Thyroid gland (tissue), 4 donors: ENCODE measurements at regions not wholly inside any gene's neighbourhood (a gene's known extent, or its start where the extent isn't known, plus 50 kb on each side); places are given as distances from the start of the nearest gene placed in this dataset.

Experiments used
- DNase-seq, 2 donors: peaks; one replicate each; pipeline ENCODE4 v3.0.0-alpha.2; 2019
- H3K27ac ChIP-seq, 3 donors: fragments of 200-600 bp; sonication (generic); 1 replicate in 2 of 3; 2 replicates in 1 of 3; pipeline ENCODE4 v1.5.1; 2016 to 2019; ENCODE audit warnings: mild to moderate bottlenecking in 1 of 3, moderate library complexity in 1 of 3
- H3K27me3 ChIP-seq: fragments of 200-600 bp; sonication (generic); one replicate; pipeline ENCODE4 v1.5.1; 2019
- H3K36me3 ChIP-seq, 2 donors: fragments of 200-600 bp; sonication (generic); one replicate each; pipeline ENCODE4 v1.5.1; 2016 to 2019
- H3K4me1 ChIP-seq, 2 donors: fragments of 200-600 bp; sonication (generic); one replicate each; pipeline ENCODE4 v1.5.1; 2017 to 2019
- H3K4me3 ChIP-seq, 3 donors: fragments of 200-600 bp; sonication (generic); replicated peaks in 1 of 3; 1 replicate in 2 of 3; 2 replicates in 1 of 3; pipeline ENCODE4 v1.5.1; 2016; ENCODE audit warnings: mild to moderate bottlenecking in 1 of 3
- H3K9me3 ChIP-seq: fragments of 200-600 bp; sonication (generic); one replicate; pipeline ENCODE4 v1.5.1; 2017
- POLR2A ChIP-seq, 2 donors: fragments of 450-650 bp; IDR thresholded peaks; one replicate each; pipeline ENCODE4 v1.6.1; 2017; ENCODE audit warnings: antibody characterized with exemption in 2 of 2, mild to moderate bottlenecking in 2 of 2, moderate library complexity in 1 of 2
- WGBS, 2 donors: methylation state at CpG; one replicate each; pipeline ENCODE4 v1.1.5; 2017; 5-methylcytosine and 5-hydroxymethylcytosine counted together
- intact Hi-C: fragments of 100-400 bp; cut with DNase I; formaldehyde crosslinking; loops from one replicate; pipeline ENCODE4 v1.15.1; 2023
- TF ChIP-seq, protein P1 (sequence below), 6 experiments: fragments of 200-600 bp in 3 of 6; fragments of 450-650 bp in 3 of 6; sonication (generic) in 3 of 6; IDR thresholded peaks; one replicate each; pipeline ENCODE4 v1.5.1; 2016 to 2019; ENCODE audit warnings: antibody characterized with exemption in 6 of 6, mild to moderate bottlenecking in 2 of 6, inconsistent platforms in 1 of 6, moderate library complexity in 1 of 6

GRCh38 chr11:70019576-70020011, 58.5 kb upstream of the ANO1 start:
- no peaks in the 10 kb centered on the region for H3K9me3 ChIP-seq
- H3K27me3 ChIP-seq: no peaks in the 10 kb centered on the region
- no peak for DNase-seq
- no peaks in the 10 kb centered on the region for H3K36me3 ChIP-seq
- peaks cover 0 to 12% of the 10 kb centered on the region in 2 donors for H3K4me1 ChIP-seq
- H3K27ac ChIP-seq: peak overlapping the region in 2 of 3 donors; percentile 36 to 38
- whole genome bisulfite sequencing, 2 donors: 74 to 77% methylated on average over 7 to 8 of the region's 8 CpGs
- H3K4me3 ChIP-seq: no peak overlapping the region
- TF ChIP-seq POLR2A (IDR thresholded peaks at IDR 0.05): no peak
- TF ChIP-seq, protein P1, sequence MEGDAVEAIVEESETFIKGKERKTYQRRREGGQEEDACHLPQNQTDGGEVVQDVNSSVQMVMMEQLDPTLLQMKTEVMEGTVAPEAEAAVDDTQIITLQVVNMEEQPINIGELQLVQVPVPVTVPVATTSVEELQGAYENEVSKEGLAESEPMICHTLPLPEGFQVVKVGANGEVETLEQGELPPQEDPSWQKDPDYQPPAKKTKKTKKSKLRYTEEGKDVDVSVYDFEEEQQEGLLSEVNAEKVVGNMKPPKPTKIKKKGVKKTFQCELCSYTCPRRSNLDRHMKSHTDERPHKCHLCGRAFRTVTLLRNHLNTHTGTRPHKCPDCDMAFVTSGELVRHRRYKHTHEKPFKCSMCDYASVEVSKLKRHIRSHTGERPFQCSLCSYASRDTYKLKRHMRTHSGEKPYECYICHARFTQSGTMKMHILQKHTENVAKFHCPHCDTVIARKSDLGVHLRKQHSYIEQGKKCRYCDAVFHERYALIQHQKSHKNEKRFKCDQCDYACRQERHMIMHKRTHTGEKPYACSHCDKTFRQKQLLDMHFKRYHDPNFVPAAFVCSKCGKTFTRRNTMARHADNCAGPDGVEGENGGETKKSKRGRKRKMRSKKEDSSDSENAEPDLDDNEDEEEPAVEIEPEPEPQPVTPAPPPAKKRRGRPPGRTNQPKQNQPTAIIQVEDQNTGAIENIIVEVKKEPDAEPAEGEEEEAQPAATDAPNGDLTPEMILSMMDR (IDR thresholded peaks at IDR 0.05): no peak
- intact Hi-C loops: no loop called here

- TF ChIP-seq POLR2A (IDR thresholded peaks at IDR 0.05): no peak
- TF ChIP-seq, protein P1 (IDR thresholded peaks at IDR 0.05): no peak
- no peak overlapping the region for H3K4me3 ChIP-seq
- no peaks in the 10 kb centered on the region for H3K36me3 ChIP-seq
- WGBS, 2 donors: 41 to 45% methylated on average over 21 to 24 of the region's 24 CpGs
- H3K9me3 ChIP-seq: no peaks in the 10 kb centered on the region
- H3K27ac ChIP-seq: peak overlapping the region in 2 of 3 donors; percentile 36 to 38
- peaks cover 0 to 12% of the 10 kb centered on the region in 2 donors for H3K4me1 ChIP-seq
- no peaks in the 10 kb centered on the region for H3K27me3 ChIP-seq
- DNase-seq: peak; percentile 42 to 62
- intact Hi-C loops: no loop called here
These were observed 57.5 kb upstream of the ANO1 start for GRCh38 chr11:70020336-70021214.

- Histone ChIP-seq H3K4me3 (no peak overlapping the region), H3K4me1 (peaks cover 0 to 12% of the 10 kb centered on the region in 2 donors), H3K9me3 (no peaks in the 10 kb centered on the region), H3K36me3 (no peaks in the 10 kb centered on the region), H3K27me3 (no peaks in the 10 kb centered on the region), H3K27ac (no peak overlapping the region)
- DNase-seq: no peak
- TF ChIP-seq POLR2A (IDR thresholded peaks at IDR 0.05): no peak
- TF ChIP-seq, protein P1 (IDR thresholded peaks at IDR 0.05): no peak
- 84 to 93% methylated on average over 10 of the region's 10 CpGs for WGBS, 2 donors
- intact Hi-C loops: no loop called here
These were observed 56.5 kb upstream of the ANO1 start for GRCh38 chr11:70021586-70021985.

DNA sequence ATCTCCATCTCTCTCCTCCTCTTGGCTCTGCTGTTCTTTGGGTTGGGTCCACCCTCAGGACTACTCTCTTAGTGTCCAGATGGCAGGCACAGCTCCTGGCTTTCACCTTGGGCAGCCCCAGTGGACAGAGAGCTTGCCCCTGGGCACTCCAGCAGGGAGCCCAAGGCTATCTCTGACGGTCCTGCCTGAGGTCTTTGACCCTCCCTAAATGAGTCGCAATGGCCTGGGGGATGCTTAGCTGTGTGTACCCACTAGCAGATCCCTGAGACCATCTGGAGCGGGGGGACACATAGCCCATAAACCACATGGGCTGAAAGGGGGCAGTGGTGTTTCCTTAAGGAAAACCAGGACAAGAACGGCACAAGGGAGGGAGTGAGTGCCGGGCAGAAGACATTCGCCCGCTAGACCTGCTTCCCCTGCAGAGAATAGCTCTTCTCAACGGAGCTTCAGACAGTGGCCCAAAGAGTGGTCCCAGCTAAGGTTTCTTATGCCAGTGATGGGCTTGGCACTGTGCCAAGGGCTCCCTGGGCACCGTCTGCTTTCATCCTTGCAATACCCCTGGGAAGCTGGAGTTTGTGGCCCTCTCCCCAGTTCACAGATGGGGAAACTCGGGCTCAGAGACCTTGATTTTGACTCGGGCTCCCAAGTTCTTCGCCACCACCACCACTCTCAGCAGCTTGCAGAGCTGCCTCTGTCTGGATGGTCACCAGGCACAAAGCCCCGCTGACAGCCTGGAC, 53.9 kb upstream of the ANO1 start:
- Histone ChIP-seq H3K4me1 (peaks cover 0 to 15% of the 10 kb centered on the region in 2 donors), H3K36me3 (no peaks in the 10 kb centered on the region), H3K27me3 (no peaks in the 10 kb centered on the region), H3K9me3 (no peaks in the 10 kb centered on the region), H3K4me3 (no peak overlapping the region), H3K27ac (no peak overlapping the region)
- TF ChIP-seq, protein P1 (IDR thresholded peaks at IDR 0.05): no peak
- no peak for TF ChIP-seq POLR2A (IDR thresholded peaks at IDR 0.05)
- intact Hi-C loops: no loop called here
- no peak for DNase-seq
- 86 to 92% methylated on average over 10 to 13 of the region's 13 CpGs for WGBS, 2 donors

GRCh38 chr11:70024773-70025045, 53.4 kb upstream of the ANO1 start:
- WGBS, 2 donors: 92% methylated on average over 3 of the region's 3 CpGs; no CpG with 5 or more reads in 1 of the 2 donors
- TF ChIP-seq, protein P1 (IDR thresholded peaks at IDR 0.05): no peak
- TF ChIP-seq POLR2A (IDR thresholded peaks at IDR 0.05): no peak
- DNase-seq: no peak
- intact Hi-C loops: no loop called here
- H3K4me3 ChIP-seq: no peak overlapping the region
- no peaks in the 10 kb centered on the region for H3K9me3 ChIP-seq
- no peak overlapping the region for H3K27ac ChIP-seq
- H3K36me3 ChIP-seq: no peaks in the 10 kb centered on the region
- H3K4me1 ChIP-seq: peaks cover 0 to 15% of the 10 kb centered on the region in 2 donors
- H3K27me3 ChIP-seq: no peaks in the 10 kb centered on the region
